Posterior vena cava (tissue), 2 donors: ENCODE measurements at regions not wholly inside any gene's neighbourhood (a gene's known extent, or its start where the extent isn't known, plus 50 kb on each side); places are given as distances from the start of the nearest gene placed in this dataset.

Experiments
- DNase-seq: peaks from one replicate; pipeline ENCODE4 v3.0.0-alpha.2; 2020; ENCODE audit warnings: low spot score
- intact Hi-C, 2 donors: fragments of 100-400 bp; cut with DNase I; formaldehyde crosslinking; loops; one replicate each; pipeline versions ENCODE4 v1.14.1 to v1.14.2; 2022 to 2023
- donor health status: DM: yes; HTN: yes; CAD: no.
- donor health status: DM: yes; HTN: yes; CAD: no.

GRCh38 chr4:157992038-157992705 is 180.7 kb downstream of the GASK1B start:
- no peak for DNase-seq
- intact Hi-C loops: loop anchor here (2.0 to 5.0 kb wide), 2 partner anchors 180 to 181 kb away; partner anchors contain the start of gene GASK1B (in 2 of the 2)

GRCh38 chr4:157988641-157989040 is 184.2 kb downstream of the GASK1B start:
- intact Hi-C loops: no loop called here

GRCh38 chr4:157984285-157984911 is 188.4 kb downstream of the GASK1B start:
- intact Hi-C loops: loop anchor here in 1 of 2 donors (5.0 kb wide), 1 partner anchor 762 kb away; the partner anchor contains the start of gene GRIA2
- no peak for DNase-seq

More at GRCh38 chr4:157988641-157989040, 184.2 kb downstream of the GASK1B start:
- DNase-seq: no peak

GRCh38 chr4:157983300-157983699 is 189.5 kb downstream of the GASK1B start:
- intact Hi-C loops: loop anchor here in 1 of 2 donors (5.0 kb wide), 1 partner anchor 761 kb away; the partner anchor contains the start of gene GRIA2
- DNase-seq: no peak

DNA sequence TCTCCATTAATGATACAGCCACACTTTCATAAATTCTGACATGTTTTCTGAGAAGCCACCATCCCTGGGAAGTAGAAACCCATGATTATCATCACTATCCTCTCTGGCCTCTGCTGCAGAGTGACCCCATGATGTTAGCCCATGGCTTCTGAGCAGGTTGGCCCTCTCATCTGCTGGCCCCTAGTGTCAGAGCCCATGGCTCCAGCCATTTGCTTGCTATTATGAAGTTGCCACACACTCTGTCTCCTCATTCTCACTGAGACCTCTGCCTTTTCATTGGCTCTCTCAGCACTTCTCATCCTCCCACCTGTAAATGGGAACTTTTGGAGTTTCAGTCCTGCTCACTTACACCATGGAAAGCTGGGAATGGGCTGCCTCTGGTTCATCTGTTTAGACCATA is 192.7 kb downstream of the GASK1B start:
- intact Hi-C loops: loop anchor here in 1 of 2 donors (5.0 kb wide), 1 partner anchor 758 kb away; the partner anchor contains the start of gene GRIA2
- no peak for DNase-seq

DNA sequence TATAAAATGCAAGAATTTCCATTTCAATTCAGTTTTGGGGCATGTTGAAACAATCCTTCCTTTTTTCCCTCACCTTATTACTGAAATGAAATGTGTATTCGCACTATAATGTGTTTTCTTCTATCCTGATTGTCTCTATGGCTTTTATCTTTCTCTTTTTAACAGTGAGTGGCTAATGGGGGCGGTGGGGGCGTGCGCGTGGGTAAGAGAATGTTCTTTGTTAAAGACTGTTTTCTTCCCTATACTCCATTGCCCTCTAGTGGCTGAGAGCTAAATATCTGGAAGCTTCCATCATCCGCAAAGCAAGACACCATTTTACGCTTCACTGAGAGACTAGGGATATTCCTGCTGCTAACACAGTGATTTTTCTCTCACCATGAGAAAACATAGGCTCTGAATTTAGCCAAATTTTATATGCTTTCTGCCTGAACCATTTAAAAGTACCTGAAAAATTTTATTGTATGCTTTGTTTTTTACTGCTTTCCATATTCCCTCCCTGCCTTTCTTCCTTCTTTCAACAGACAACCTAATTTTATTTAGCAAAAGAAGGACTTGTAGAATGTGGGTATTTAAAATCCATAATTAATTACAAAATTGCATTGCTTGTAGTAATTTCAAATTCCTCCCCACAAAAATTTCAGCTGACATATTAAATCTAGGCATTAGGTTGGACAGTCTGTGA is 194.0 kb downstream of the GASK1B start:
- DNase-seq: no peak
- intact Hi-C loops: loop anchor here in 1 of 2 donors (10.0 kb wide), 1 partner anchor 754 kb away; the partner anchor contains the start of gene GRIA2

- intact Hi-C loops: loop anchor here in 1 of 2 donors (10.0 kb wide), 1 partner anchor 752 kb away; the partner anchor contains the start of gene GRIA2
- DNase-seq: no peak
Observed at GRCh38 chr4:157977086-157977485, 195.7 kb downstream of the GASK1B start.

DNA sequence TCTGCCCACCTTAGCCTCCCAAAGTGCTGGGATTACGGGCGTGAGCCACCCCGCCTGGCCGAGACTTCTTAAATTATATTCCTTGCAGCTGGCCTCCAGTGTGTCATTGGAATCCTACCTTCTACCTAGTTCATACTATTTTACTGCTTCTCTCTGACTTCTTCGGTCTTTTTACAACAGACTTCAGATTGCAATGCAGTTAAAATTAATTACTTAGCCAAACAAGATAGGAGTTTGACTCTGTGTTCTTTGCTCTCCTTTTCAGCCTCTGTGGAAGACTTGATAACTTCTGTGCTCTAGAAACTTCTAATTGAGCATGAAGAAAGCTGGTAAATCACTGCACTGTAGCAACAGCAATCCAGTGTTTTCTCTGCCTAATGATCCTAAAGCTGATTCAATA is 199.5 kb downstream of the GASK1B start:
- DNase-seq: no peak
- intact Hi-C loops: loop anchor here in 1 of 2 donors (10.0 kb wide), 1 partner anchor 748 kb away; the partner anchor contains the start of gene GRIA2

DNA sequence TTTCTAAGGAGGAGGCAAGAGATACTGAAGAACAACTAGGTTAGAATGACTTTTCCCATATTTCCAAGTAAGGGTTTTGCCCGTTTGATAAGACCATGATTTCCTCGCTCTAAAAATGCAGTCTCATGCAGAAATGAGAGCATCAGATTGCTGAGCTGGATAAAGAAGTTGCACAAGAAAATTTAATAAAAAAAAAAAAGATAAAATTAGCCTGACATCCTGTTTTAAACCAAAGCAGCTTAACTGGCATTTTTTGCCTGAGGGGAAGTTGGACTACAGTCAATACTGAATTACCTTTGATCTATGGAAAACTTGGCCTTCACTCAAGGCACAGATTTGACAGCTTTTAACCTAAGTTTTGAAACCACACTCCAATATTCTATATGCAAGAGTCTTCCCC is 208.4 kb downstream of the GASK1B start:
- DNase-seq: no peak

DNA sequence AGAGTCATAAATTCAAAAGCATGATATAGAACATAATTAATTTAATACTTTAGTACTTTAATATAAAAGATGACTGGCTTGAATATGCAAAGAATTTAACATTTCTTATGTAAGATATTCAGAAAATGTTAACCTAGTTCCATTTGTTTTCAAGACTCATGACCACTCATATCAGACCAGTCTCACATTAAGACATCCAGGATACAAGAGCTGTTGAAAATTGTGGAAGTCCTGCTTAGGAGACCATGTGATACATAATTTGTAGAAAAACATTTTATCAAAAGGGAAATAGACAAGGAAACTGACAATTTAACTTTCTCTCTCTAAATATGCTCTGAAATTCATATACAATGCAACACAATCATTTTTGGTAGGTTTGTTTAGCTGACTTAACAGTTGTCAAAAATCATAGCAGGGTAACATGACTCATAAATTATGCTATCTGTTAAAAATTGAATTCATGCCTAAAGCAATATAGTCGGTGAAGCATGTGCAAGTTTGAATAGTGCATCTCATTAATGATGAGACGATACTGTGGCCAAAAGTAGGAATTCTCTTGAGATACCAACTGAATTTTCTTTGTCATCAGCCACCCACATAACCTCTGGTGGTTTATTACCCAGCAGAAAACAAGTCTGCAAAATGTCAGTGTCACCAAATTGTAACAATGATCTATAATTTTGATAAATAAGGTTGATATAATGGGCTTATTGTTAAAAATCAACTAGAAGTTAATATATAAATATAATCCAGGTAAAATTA is 211.4 kb downstream of the GASK1B start:
- no peak for DNase-seq
- intact Hi-C loops: no loop called here

More for the DNA sequence above, 208.4 kb downstream of the GASK1B start:
- intact Hi-C loops: no loop called here

DNA sequence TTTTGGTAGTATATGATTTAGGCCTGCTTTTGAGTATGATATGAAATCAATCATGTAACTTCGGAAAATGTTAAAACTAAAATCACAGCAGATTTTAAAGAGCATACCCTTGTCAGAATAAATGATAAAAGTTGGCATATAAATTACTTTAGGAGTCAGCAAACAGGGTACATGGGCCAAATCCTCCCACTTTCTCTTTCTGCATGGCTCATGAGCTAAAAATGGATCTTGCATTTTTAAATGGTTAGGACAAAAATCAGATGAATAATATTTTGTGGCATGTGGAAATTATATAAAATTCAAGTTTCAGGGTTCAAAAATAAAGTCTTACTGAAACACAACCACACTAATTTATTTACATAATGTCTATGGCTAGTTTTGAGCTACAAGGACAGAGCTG is 214.9 kb downstream of the GASK1B start:
- intact Hi-C loops: no loop called here

DNA sequence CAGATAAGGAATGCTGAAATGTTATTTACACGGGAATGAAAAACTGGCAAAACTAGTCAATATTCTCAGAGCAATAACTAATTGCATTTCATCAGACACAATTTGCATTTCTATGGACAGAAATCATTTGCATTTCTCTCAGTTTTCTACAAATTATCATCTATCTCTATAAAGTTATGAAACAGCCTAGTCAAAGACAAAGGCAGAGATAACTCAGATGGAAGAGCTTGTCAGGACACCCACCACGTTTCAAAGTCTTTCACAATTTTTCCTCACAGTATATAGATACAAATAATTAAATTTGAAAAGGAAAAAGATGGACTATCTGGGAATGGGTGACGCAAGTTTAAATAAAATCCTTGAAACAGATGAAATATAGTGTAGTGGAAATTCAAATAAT is 230.8 kb downstream of the GASK1B start:
- intact Hi-C loops: no loop called here

More for the DNA sequence above, 214.9 kb downstream of the GASK1B start:
- no peak for DNase-seq

GRCh38 chr4:157934151-157934550 is 238.7 kb downstream of the GASK1B start:
- intact Hi-C loops: no loop called here
- no peak for DNase-seq

More for the DNA sequence above, 230.8 kb downstream of the GASK1B start:
- DNase-seq: no peak

- DNase-seq: no peak
- intact Hi-C loops: no loop called here
Observed at GRCh38 chr4:157932936-157933335, 239.9 kb downstream of the GASK1B start.

DNA sequence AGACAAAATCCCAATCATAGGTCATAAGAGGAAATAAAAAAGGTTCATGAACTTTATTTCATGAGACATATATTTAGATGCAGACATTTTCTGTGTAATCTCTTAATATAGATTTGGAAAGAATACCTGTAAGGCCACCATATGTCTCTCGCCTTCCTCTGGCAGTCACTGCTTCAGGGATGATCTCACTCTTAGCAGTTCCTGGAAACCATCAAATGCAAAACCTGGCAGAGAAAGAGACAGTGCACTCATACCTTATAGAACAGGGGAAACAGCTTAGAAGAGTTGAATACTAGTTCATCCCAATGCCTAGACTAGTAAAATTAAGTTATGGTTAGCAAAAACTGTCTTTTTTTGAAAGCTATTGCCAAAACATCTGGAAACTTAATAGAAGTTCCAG is 243.3 kb downstream of the GASK1B start:
- intact Hi-C loops: no loop called here
- no peak for DNase-seq

GRCh38 chr4:157918036-157918832 is 254.6 kb downstream of the GASK1B start:
- DNase-seq: no peak
- intact Hi-C loops: no loop called here

GRCh38 chr4:157912212-157912611 is 260.6 kb downstream of the GASK1B start:
- intact Hi-C loops: no loop called here

GRCh38 chr4:157911662-157912061 is 261.2 kb downstream of the GASK1B start:
- no peak for DNase-seq
- intact Hi-C loops: no loop called here

More at GRCh38 chr4:157912212-157912611, 260.6 kb downstream of the GASK1B start:
- no peak for DNase-seq
